ENCODE measurements at regions not wholly inside any gene's neighbourhood (a gene's known extent, or its start where the extent isn't known, plus 50 kb on each side); places are given as distances from the start of the nearest gene placed in this dataset.

DNA sequence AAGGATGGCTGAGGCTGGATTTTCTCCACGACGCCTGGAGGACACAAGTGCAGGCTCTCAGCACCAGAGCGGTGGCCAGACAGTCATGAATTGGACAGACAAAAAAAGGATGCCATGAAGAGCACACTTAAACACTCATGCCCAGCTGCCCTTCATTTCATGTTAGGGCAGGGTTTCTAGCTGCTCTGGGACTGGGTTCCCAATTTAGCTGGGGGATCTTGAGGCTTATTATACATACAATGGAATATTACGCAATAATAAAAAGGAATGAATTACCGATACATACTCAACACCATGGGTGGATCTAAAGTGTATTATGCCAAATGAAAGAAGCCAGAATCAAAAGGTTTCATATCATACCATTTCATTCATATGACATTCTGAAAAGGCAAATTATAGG lies 512.1 kb upstream of the LRRC4C start:
- Histone ChIP-seq H3K27me3 (no peaks in the 10 kb centered on the region), H3K27ac (no peak overlapping the region), H3K36me3 (no peaks in the 10 kb centered on the region), H3K4me1 (no peaks in the 10 kb centered on the region), H3K4me3 (no peak overlapping the region), H3K9me3 (no peaks in the 10 kb centered on the region)
- no peak for TF ChIP-seq POLR2A (IDR thresholded peaks at IDR 0.05)
- DNase-seq = no peak

DNA sequence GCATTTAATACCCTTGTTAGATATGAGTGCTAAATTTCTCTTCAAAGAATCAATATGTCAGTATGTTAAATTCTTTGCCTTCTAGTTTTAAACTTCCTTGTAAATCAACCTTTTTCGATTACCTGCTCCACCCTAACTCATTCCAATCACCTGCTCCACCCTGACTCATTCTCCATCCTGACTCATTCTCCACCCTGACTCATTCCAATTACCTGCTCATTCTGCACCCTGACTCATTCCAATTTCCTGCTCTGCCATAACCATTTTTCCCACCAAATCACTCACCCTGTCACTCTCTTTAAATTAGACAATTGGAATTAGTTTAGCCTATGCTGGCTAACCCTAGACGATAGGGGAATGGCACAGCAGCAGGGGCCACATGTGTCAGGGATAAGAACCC lies 519.5 kb upstream of the LRRC4C start:
- TF ChIP-seq, protein P1, sequence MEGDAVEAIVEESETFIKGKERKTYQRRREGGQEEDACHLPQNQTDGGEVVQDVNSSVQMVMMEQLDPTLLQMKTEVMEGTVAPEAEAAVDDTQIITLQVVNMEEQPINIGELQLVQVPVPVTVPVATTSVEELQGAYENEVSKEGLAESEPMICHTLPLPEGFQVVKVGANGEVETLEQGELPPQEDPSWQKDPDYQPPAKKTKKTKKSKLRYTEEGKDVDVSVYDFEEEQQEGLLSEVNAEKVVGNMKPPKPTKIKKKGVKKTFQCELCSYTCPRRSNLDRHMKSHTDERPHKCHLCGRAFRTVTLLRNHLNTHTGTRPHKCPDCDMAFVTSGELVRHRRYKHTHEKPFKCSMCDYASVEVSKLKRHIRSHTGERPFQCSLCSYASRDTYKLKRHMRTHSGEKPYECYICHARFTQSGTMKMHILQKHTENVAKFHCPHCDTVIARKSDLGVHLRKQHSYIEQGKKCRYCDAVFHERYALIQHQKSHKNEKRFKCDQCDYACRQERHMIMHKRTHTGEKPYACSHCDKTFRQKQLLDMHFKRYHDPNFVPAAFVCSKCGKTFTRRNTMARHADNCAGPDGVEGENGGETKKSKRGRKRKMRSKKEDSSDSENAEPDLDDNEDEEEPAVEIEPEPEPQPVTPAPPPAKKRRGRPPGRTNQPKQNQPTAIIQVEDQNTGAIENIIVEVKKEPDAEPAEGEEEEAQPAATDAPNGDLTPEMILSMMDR (IDR thresholded peaks at IDR 0.05) = no peak
- no peak for TF ChIP-seq POLR2A (IDR thresholded peaks at IDR 0.05)
- H3K27ac ChIP-seq = no peak overlapping the region
- no peak for DNase-seq

DNA sequence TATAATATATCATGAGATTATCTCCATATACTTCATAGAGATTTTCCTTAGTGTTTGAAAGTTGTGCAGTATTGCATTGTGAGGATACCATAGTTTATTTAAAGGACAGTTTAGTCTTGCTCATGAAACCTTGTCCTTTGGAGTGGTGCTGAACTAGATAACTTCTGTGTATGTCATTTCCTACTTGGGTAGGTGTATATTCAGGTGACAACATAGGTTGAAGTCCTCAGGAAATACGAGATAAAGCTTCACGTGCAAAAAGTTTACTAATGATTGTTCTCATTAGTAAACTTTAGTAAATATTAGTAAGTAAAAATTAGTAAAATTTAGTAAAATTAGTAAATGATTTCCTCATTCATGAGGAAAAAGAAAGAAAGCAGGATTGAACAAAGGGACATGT lies 521.3 kb upstream of the LRRC4C start:
- Histone ChIP-seq H3K9me3 (no peaks in the 10 kb centered on the region), H3K4me3 (no peak overlapping the region), H3K27me3 (no peaks in the 10 kb centered on the region), H3K36me3 (no peaks in the 10 kb centered on the region), H3K4me1 (no peaks in the 10 kb centered on the region), H3K27ac (no peak overlapping the region)
- no peak for DNase-seq
- TF ChIP-seq, protein P1 (IDR thresholded peaks at IDR 0.05) = no peak
- TF ChIP-seq POLR2A (IDR thresholded peaks at IDR 0.05) = no peak

More for the DNA sequence above, 519.5 kb upstream of the LRRC4C start:
- no peaks in the 10 kb centered on the region for H3K36me3 ChIP-seq
- H3K4me3 ChIP-seq = no peak overlapping the region
- H3K4me1 ChIP-seq = no peaks in the 10 kb centered on the region
- H3K9me3 ChIP-seq = no peaks in the 10 kb centered on the region
- no peaks in the 10 kb centered on the region for H3K27me3 ChIP-seq

DNA sequence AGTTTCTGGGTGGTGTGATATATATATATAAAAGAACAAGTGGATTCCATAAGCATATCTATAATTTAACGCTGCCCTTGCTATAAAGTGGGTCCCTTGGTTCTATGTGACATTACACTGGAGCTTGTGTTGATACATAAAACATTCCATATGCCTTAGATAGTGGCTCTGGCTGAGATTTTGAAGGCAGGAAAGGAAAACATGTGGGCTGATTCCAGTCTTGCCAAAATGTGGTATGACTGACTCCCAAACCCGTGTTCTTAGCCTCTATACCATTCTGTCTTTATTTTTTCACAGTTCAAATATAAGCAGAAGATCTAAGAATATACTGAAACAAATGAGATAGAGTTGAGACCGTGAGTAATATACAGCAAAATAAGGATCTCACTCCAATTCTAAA lies 522.8 kb upstream of the LRRC4C start:
- Histone ChIP-seq H3K27ac (no peak overlapping the region), H3K36me3 (no peaks in the 10 kb centered on the region), H3K9me3 (no peaks in the 10 kb centered on the region), H3K4me3 (no peak overlapping the region), H3K27me3 (no peaks in the 10 kb centered on the region), H3K4me1 (no peaks in the 10 kb centered on the region)
- TF ChIP-seq POLR2A (IDR thresholded peaks at IDR 0.05) = no peak
- TF ChIP-seq, protein P1 (IDR thresholded peaks at IDR 0.05) = no peak
- no peak for DNase-seq

GRCh38 chr11:41982975-41983374 lies 523.5 kb upstream of the LRRC4C start:
- no peaks in the 10 kb centered on the region for H3K36me3 ChIP-seq
- TF ChIP-seq, protein P1 (IDR thresholded peaks at IDR 0.05) = no peak
- TF ChIP-seq POLR2A (IDR thresholded peaks at IDR 0.05) = no peak
- H3K27ac ChIP-seq = no peak overlapping the region

DNA sequence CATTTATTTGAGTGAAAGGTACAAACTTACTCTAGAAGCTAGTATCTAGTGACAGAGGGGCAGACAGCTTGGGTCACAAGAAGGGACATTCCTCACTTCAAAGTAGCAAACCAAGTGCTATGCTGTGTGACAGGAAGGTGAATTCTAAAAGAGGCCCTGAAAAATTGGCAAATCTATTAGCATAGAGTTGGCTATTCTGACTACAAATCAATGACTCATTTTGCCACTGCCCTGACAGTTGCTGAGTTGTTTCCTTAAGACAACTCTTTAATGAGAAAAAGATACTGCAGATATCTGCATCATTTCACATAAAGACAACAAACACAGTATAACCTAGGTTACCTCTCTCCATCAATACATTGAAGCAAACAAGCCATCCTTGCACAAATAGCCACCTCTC lies 524.0 kb upstream of the LRRC4C start:
- TF ChIP-seq POLR2A (IDR thresholded peaks at IDR 0.05) = no peak
- TF ChIP-seq, protein P1 (IDR thresholded peaks at IDR 0.05) = no peak
- no peaks in the 10 kb centered on the region for H3K27me3 ChIP-seq
- H3K36me3 ChIP-seq = no peaks in the 10 kb centered on the region
- no peaks in the 10 kb centered on the region for H3K4me1 ChIP-seq
- DNase-seq = no peak
- no peak overlapping the region for H3K4me3 ChIP-seq
- H3K27ac ChIP-seq = no peak overlapping the region
- H3K9me3 ChIP-seq = no peaks in the 10 kb centered on the region

More at GRCh38 chr11:41982975-41983374, 523.5 kb upstream of the LRRC4C start:
- H3K27me3 ChIP-seq = no peaks in the 10 kb centered on the region
- no peaks in the 10 kb centered on the region for H3K4me1 ChIP-seq
- DNase-seq = no peak
- no peak overlapping the region for H3K4me3 ChIP-seq
- no peaks in the 10 kb centered on the region for H3K9me3 ChIP-seq

All from Peyer's patch (tissue), 4 donors.